Panc1 (cell line): ENCODE measurements at regions not wholly inside any gene's neighbourhood (a gene's known extent, or its start where the extent isn't known, plus 50 kb on each side); places are given as distances from the start of the nearest gene placed in this dataset.

Experiments
- ATAC-seq: fragments of 200-7000 bp; cut with Tn5 transposase; 2 replicates; pipeline ENCODE4 v1.9.1; 2020; ENCODE audit warnings: mild to moderate bottlenecking, moderate library complexity
- BruUV-seq: library from RNA; stranded (reverse); fragments of 400-500 nt; replicated peaks from 2 replicates; lab custom pipeline; 2021; lab: Mats Ljungman, UMichigan
- CTCF ChIA-PET: fragments of 300-600 bp; sonication (Branson Sonifier 250); formaldehyde crosslinking; loops from one replicate; lab custom pipeline; 2022; ENCODE audit warnings: antibody characterized with exemption; lab: Charles Lee
- POLR2A ChIA-PET: fragments of 300-600 bp; sonication (Branson Sonifier 250); formaldehyde crosslinking; loops from one replicate; lab custom pipeline; 2022; ENCODE audit warnings: antibody characterized with exemption; lab: Charles Lee
- DNase-seq: peaks from one replicate; pipeline ENCODE4 v3.0.0-alpha.2; 2010; ENCODE audit warnings: low read depth, low spot score
- H3K27ac ChIP-seq: 2 replicates; pipeline ENCODE4 v1.5.1; 2011; ENCODE audit warnings: mild to moderate bottlenecking, low read length, inconsistent platforms
- H3K27me3 ChIP-seq: fragments of 200-500 bp; sonication (Bioruptor generic); 2 replicates; pipeline ENCODE4 v1.6.0; 2014; ENCODE audit warnings: low read length, inconsistent platforms; ENCODE audit not compliant: control insufficient read depth, insufficient read depth
- H3K36me3 ChIP-seq: fragments of 200-500 bp; sonication (Bioruptor generic); 2 replicates; pipeline ENCODE4 v1.5.1; 2014; ENCODE audit warnings: inconsistent platforms, mild to moderate bottlenecking, low read length, moderate library complexity; ENCODE audit not compliant: control insufficient read depth, insufficient read depth
- H3K4me1 ChIP-seq: 2 replicates; pipeline ENCODE4 v1.5.1; 2011; ENCODE audit warnings: inconsistent platforms, mild to moderate bottlenecking, low read length, moderate library complexity; ENCODE audit not compliant: control insufficient read depth, insufficient read depth
- H3K4me3 ChIP-seq, 2 experiments: 2 replicates each; pipeline ENCODE4 v1.5.1; 2011 to 2012; ENCODE audit warnings: low read depth in 2 of 2, low read length in 2 of 2, mild to moderate bottlenecking in 2 of 2, inconsistent platforms in 1 of 2, moderate library complexity in 1 of 2
- H3K9me3 ChIP-seq: fragments of 200-500 bp; sonication (Bioruptor generic); 2 replicates; pipeline ENCODE4 v1.5.1; 2014; ENCODE audit warnings: low read depth, mild to moderate bottlenecking, inconsistent platforms, low read length, moderate library complexity; ENCODE audit not compliant: control insufficient read depth, insufficient read depth
- POLR2AphosphoS5 ChIP-seq: IDR thresholded peaks from 2 replicates; pipeline ENCODE4 v1.6.1; 2012; ENCODE audit warnings: mild to moderate bottlenecking, low read depth, low read length, moderate library complexity
- REST ChIP-seq, 2 experiments: IDR thresholded peaks; 2 replicates each; pipeline ENCODE4 v1.6.1; 2011 to 2012; ENCODE audit warnings: low read depth in 2 of 2, control low read depth in 1 of 2, low read length in 1 of 2, mild to moderate bottlenecking in 1 of 2, moderate library complexity in 1 of 2; ENCODE audit not compliant: insufficient read depth in 1 of 2
- SIN3A ChIP-seq: IDR thresholded peaks from 2 replicates; pipeline ENCODE4 v1.6.1; 2012; ENCODE audit warnings: low read depth, mild to moderate bottlenecking, low read length, moderate library complexity, borderline replicate concordance; ENCODE audit not compliant: insufficient read depth
- TCF7L2 ChIP-seq: IDR thresholded peaks from 2 replicates; pipeline ENCODE4 v1.6.1; 2011; ENCODE audit warnings: mild to moderate bottlenecking, low read depth, low read length, inconsistent platforms
- in situ Hi-C: cut with HindIII; loops from 2 replicates; pipeline ENCODE4 v1.10.0; 2016; ENCODE audit warnings: low sequenced_read_pairs, low pct_unique_long_range_greater_than_20kb
- intact Hi-C: fragments of 100-400 bp; cut with micrococcal nuclease; formaldehyde crosslinking; loops from one replicate; pipeline ENCODE4 v1.10.0; 2022; ENCODE audit not compliant: unreplicated experiment
- TF ChIP-seq, protein P1 (sequence below): fragments of 450-650 bp; IDR thresholded peaks from 2 replicates; pipeline ENCODE4 v1.5.1; 2017; ENCODE audit warnings: mild to moderate bottlenecking

- Histone ChIP-seq H3K36me3 (no peaks in the 10 kb centered on the region), H3K9me3 (no peaks in the 10 kb centered on the region), H3K4me1 (no peaks in the 10 kb centered on the region), H3K27me3 (peaks cover 6% of the 10 kb centered on the region; the same call in 1 of the 2 replicates), H3K27ac (no peak overlapping the region), H3K4me3 (no peak overlapping the region)
- intact Hi-C loops (no loop called here), in situ Hi-C loops (no loop called here)
- DNase-seq (no peak), ATAC-seq (no peak)
- TF ChIP-seq, protein P1, sequence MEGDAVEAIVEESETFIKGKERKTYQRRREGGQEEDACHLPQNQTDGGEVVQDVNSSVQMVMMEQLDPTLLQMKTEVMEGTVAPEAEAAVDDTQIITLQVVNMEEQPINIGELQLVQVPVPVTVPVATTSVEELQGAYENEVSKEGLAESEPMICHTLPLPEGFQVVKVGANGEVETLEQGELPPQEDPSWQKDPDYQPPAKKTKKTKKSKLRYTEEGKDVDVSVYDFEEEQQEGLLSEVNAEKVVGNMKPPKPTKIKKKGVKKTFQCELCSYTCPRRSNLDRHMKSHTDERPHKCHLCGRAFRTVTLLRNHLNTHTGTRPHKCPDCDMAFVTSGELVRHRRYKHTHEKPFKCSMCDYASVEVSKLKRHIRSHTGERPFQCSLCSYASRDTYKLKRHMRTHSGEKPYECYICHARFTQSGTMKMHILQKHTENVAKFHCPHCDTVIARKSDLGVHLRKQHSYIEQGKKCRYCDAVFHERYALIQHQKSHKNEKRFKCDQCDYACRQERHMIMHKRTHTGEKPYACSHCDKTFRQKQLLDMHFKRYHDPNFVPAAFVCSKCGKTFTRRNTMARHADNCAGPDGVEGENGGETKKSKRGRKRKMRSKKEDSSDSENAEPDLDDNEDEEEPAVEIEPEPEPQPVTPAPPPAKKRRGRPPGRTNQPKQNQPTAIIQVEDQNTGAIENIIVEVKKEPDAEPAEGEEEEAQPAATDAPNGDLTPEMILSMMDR, result no peak
- TF ChIP-seq TCF7L2, result no peak
- no peak for TF ChIP-seq REST (IDR thresholded peaks at IDR 0.05; ENCODE audit: insufficient read depth in 1 of 2, low read depth in 2 of 2, low read length in 1 of 2)
- TF ChIP-seq POLR2AphosphoS5, result no peak
- no peak for TF ChIP-seq SIN3A
- CTCF ChIA-PET, result no interaction called here
- BruUV-seq, result no TSS peak
- POLR2A ChIA-PET, result no interaction called here
These were observed 394.4 kb upstream of the NPVF start for GRCh38 chr7:25622695-25623094.

- no peak for DNase-seq
- H3K27ac ChIP-seq, result no peak overlapping the region
- TF ChIP-seq, protein P1, result no peak
- TF ChIP-seq TCF7L2, result no peak
- no peak for TF ChIP-seq REST (IDR thresholded peaks at IDR 0.05; ENCODE audit: insufficient read depth in 1 of 2, low read depth in 2 of 2, low read length in 1 of 2)
- TF ChIP-seq POLR2AphosphoS5, result no peak
- no peak for TF ChIP-seq SIN3A
- peaks cover 6% of the 10 kb centered on the region; the same call in 1 of the 2 replicates for H3K27me3 ChIP-seq
- no peak for ATAC-seq
- H3K4me1 ChIP-seq, result no peaks in the 10 kb centered on the region
- no TSS peak for BruUV-seq
- intact Hi-C loops (no loop called here), in situ Hi-C loops (no loop called here)
- ChIA-PET CTCF (no interaction called here), POLR2A (no interaction called here)
- H3K9me3 ChIP-seq, result no peaks in the 10 kb centered on the region
- H3K36me3 ChIP-seq, result no peaks in the 10 kb centered on the region
- H3K4me3 ChIP-seq, result no peak overlapping the region
These were observed 395.8 kb upstream of the NPVF start for GRCh38 chr7:25624051-25624450.
